A549 (cell line): ENCODE measurements at regions not wholly inside any gene's neighbourhood (a gene's known extent, or its start where the extent isn't known, plus 50 kb on each side); places are given as distances from the start of the nearest gene placed in this dataset.

Experiments used
- ATAC-seq, 2 experiments: fragments of 200-7000 bp in 1 of 2; fragments of >200 bp in 1 of 2; cut with Nextera tagmentation in 1 of 2; cut with Tn5 transposase in 1 of 2; 3 replicates each; pipeline versions ENCODE4 v1.8.0 to v1.9.1; 2018 to 2020; ENCODE audit warnings: mild to moderate bottlenecking in 1 of 2, moderate library complexity in 1 of 2
- CTCF ChIA-PET: fragments of 300-600 bp; sonication (Branson Sonifier 250); formaldehyde crosslinking; extraction: SDS; loops from one replicate; lab custom pipeline; 2021; ENCODE audit warnings: antibody characterized with exemption, inconsistent platforms; lab: Yijun Ruan, JAX
- POLR2A ChIA-PET: fragments of 350-600 bp; formaldehyde crosslinking; extraction: SDS; loops from one replicate; lab custom pipeline; 2021; ENCODE audit warnings: antibody characterized with exemption, inconsistent platforms; lab: Yijun Ruan, JAX
- DNase-seq, 2 experiments: peaks; one replicate each; pipeline versions ENCODE4 v3.0.0 to v3.0.0-alpha.2; 2011 to 2016; ENCODE audit warnings: low read depth in 1 of 2, low spot score in 1 of 2
- FAIRE-seq: peaks from 2 replicates; lab custom pipeline; 2011; peaks lifted over from hg19 to GRCh38; lab: Jason Lieb, UNC
- H3K27ac ChIP-seq, 2 experiments: fragments of >200 bp; sonication (Bioruptor Twin); formaldehyde crosslinking; 3 replicates each; pipeline ENCODE4 v1.5.1; 2016 to 2017
- H3K4me1 ChIP-seq: fragments of >200 bp; sonication (Bioruptor Twin); formaldehyde crosslinking; 3 replicates; pipeline ENCODE4 v1.6.1; 2016
- H3K4me2 ChIP-seq: fragments of >200 bp; sonication (Bioruptor Twin); formaldehyde crosslinking; 3 replicates; pipeline ENCODE4 v1.6.1; 2016
- H3K4me3 ChIP-seq: fragments of >200 bp; sonication (Bioruptor Twin); formaldehyde crosslinking; 3 replicates; pipeline ENCODE4 v1.5.1; 2016
- H3K9me3 ChIP-seq: fragments of >200 bp; sonication (Bioruptor Twin); formaldehyde crosslinking; 3 replicates; pipeline ENCODE4 v1.6.1; 2016
- ATOH8 ChIP-seq: fragments of 250-450 bp; sonication (Bioruptor Pico); IDR thresholded peaks from 2 replicates; pipeline ENCODE4 v1.5.0; 2020; ENCODE audit warnings: low read depth, mild to moderate bottlenecking, moderate library complexity
- CBX2 ChIP-seq: fragments of 200-600 bp; sonication (generic); IDR thresholded peaks from 2 replicates; pipeline ENCODE4 v1.6.1; 2016; ENCODE audit warnings: low read depth, mild to moderate bottlenecking, borderline replicate concordance
- CTCF ChIP-seq: fragments of >200 bp; sonication (Bioruptor Twin); formaldehyde crosslinking; IDR thresholded peaks from 3 replicates; pipeline ENCODE4 v1.5.1; 2016
- E2F6 ChIP-seq: IDR thresholded peaks from 2 replicates; pipeline ENCODE4 v1.6.1; 2012; ENCODE audit warnings: low read depth, borderline replicate concordance
- FOSB ChIP-seq: fragments of 250-450 bp; sonication (Bioruptor Pico); IDR thresholded peaks from 2 replicates; pipeline ENCODE4 v1.5.0; 2020; ENCODE audit warnings: mild to moderate bottlenecking, moderate library complexity
- FOXS1 ChIP-seq: fragments of 250-450 bp; sonication (Bioruptor Pico); IDR thresholded peaks from 2 replicates; pipeline ENCODE4 v1.5.0; 2020; ENCODE audit warnings: mild to moderate bottlenecking, moderate library complexity
- GATA3 ChIP-seq: IDR thresholded peaks from 2 replicates; pipeline ENCODE4 v1.6.1; 2012; ENCODE audit warnings: borderline replicate concordance
- HDAC2 ChIP-seq: fragments of 200-600 bp; sonication (generic); IDR thresholded peaks from 2 replicates; pipeline ENCODE4 v1.6.1; 2016
- HES2 ChIP-seq: fragments of >200 bp; sonication (Bioruptor Twin); formaldehyde crosslinking; IDR thresholded peaks from 2 replicates; pipeline ENCODE4 v1.6.1; 2016
- HMGXB4 ChIP-seq: fragments of 250-450 bp; sonication (Bioruptor Pico); IDR thresholded peaks from 2 replicates; pipeline ENCODE4 v1.5.0; 2021; ENCODE audit warnings: mild to moderate bottlenecking, moderate library complexity, borderline replicate concordance
- HOXB13 ChIP-seq: fragments of 250-450 bp; sonication (Bioruptor Pico); IDR thresholded peaks from 2 replicates; pipeline ENCODE4 v1.5.0; 2020; ENCODE audit warnings: low read depth, mild to moderate bottlenecking, moderate library complexity
- HOXB5 ChIP-seq: fragments of 250-450 bp; sonication (Bioruptor Pico); IDR thresholded peaks from 2 replicates; pipeline ENCODE4 v1.5.0; 2020; ENCODE audit warnings: mild to moderate bottlenecking, moderate library complexity
- NPAS2 ChIP-seq: fragments of 250-450 bp; sonication (Bioruptor Pico); IDR thresholded peaks from 2 replicates; pipeline ENCODE4 v1.8.0; 2022; ENCODE audit warnings: mild to moderate bottlenecking, moderate library complexity, borderline replicate concordance
- NR3C1 ChIP-seq: fragments of >200 bp; sonication (Bioruptor Twin); formaldehyde crosslinking; IDR thresholded peaks from 3 replicates; pipeline ENCODE4 v1.6.1; 2017
- PBX3 ChIP-seq: IDR thresholded peaks from 2 replicates; pipeline ENCODE4 v1.6.1; 2012
- POLR2AphosphoS2 ChIP-seq: conservative IDR thresholded peaks from 2 replicates; pipeline ENCODE4 v1.6.1; 2012; ENCODE audit warnings: low read length, improper control_type of control experiment, inconsistent platforms
- RAD21 ChIP-seq, 2 experiments: fragments of >200 bp in 1 of 2; sonication (Bioruptor Twin) in 1 of 2; formaldehyde crosslinking in 1 of 2; IDR thresholded peaks in 1 of 2; conservative IDR thresholded peaks in 1 of 2; 2 replicates in 1 of 2; 3 replicates in 1 of 2; pipeline ENCODE4 v1.6.1; 2012 to 2018; ENCODE audit warnings: inconsistent platforms in 1 of 2
- TP53 ChIP-seq: fragments of 250-450 bp; sonication (Bioruptor Pico); IDR thresholded peaks from 2 replicates; pipeline ENCODE4 v1.5.0; 2021; ENCODE audit warnings: mild to moderate bottlenecking, moderate library complexity
- ZC3H11A ChIP-seq: fragments of 450-650 bp; IDR thresholded peaks from 2 replicates; pipeline ENCODE4 v1.6.1; 2014; ENCODE audit warnings: antibody characterized with exemption, mild to moderate bottlenecking
- ZFP36 ChIP-seq: fragments of 450-650 bp; IDR thresholded peaks from 2 replicates; pipeline ENCODE4 v1.6.1; 2014; ENCODE audit warnings: borderline replicate concordance; ENCODE audit not compliant: partially characterized antibody
- WGBS: methylation state at CpG from one replicate; pipeline ENCODE4 v1.1.6; 2017; ENCODE audit errors: missing lambda C conversion rate; 5-methylcytosine and 5-hydroxymethylcytosine counted together

GRCh38 chr22:22141771-22142591, 102.6 kb upstream of the VPREB1 start (continued):
- TF ChIP-seq ATOH8 (no peak), ZFP36 (no peak), E2F6 (no peak), NR3C1 (no peak), HOXB13 (CRISPR knock-in tag) (no peak)

GRCh38 chr22:22141031-22141430, 103.6 kb upstream of the VPREB1 start:
- Histone ChIP-seq H3K27ac (no peak overlapping the region), H3K9me3 (no peaks in the 10 kb centered on the region), H3K4me3 (no peak overlapping the region), H3K4me1 (no peaks in the 10 kb centered on the region), H3K4me2 (no peak overlapping the region)
- ChIA-PET POLR2A (no interaction called here), CTCF (no interaction called here)
- ATAC-seq: no peak
- TF ChIP-seq RAD21 (conservative IDR thresholded peaks at IDR 0.05 in 1 of 2, IDR thresholded peaks at IDR 0.05 in 1 of 2) (no peak), HOXB13 (CRISPR knock-in tag) (no peak), GATA3 (no peak), NPAS2 (CRISPR knock-in tag) (no peak), HOXB5 (CRISPR knock-in tag) (no peak), HDAC2 (no peak), TP53 (CRISPR knock-in tag) (no peak), FOSB (CRISPR knock-in tag) (no peak), CBX2 (no peak), ZC3H11A (no peak), HMGXB4 (CRISPR knock-in tag) (no peak), CTCF (no peak), PBX3 (no peak), HES2 (no peak), E2F6 (no peak), FOXS1 (CRISPR knock-in tag) (no peak), POLR2AphosphoS2 (no peak)
- no peak for FAIRE-seq
- 67% methylated on average over 3 of the region's 3 CpGs for WGBS
- DNase-seq: no peak
